GM12878 (cell line): ENCODE measurements at regions not wholly inside any gene's neighbourhood (a gene's known extent, or its start where the extent isn't known, plus 50 kb on each side); places are given as distances from the start of the nearest gene placed in this dataset.
"Not testable (repeated sequence)": the region's sequence is repeated elsewhere in the genome, so short reads cannot be mapped to it uniquely, and the experiment has no call there.

Experiments used
- ATAC-seq: fragments of 200-7000 bp; cut with Tn5 transposase; 3 replicates; pipeline ENCODE4 v1.9.1; 2020; ENCODE audit warnings: mild to moderate bottlenecking, moderate library complexity
- BruUV-seq: library from RNA; stranded (reverse); fragments of 400-500 nt; replicated peaks from 2 replicates; lab custom pipeline; 2021; lab: Mats Ljungman, UMichigan
- CTCF ChIA-PET: fragments of 300-600 bp; sonication (Branson Sonifier 250); formaldehyde crosslinking; extraction: SDS; loops from one replicate; lab custom pipeline; 2021; ENCODE audit warnings: inconsistent platforms; lab: Yijun Ruan, JAX
- POLR2A ChIA-PET: fragments of 350-600 bp; formaldehyde crosslinking; extraction: SDS; loops from one replicate; lab custom pipeline; 2021; ENCODE audit warnings: inconsistent platforms; lab: Charles Lee
- RAD21 ChIA-PET: fragments of 300-600 bp; sonication (Branson Sonifier 250); formaldehyde crosslinking; loops from one replicate; lab custom pipeline; 2023; ENCODE audit warnings: antibody characterized with exemption; ENCODE audit not compliant: unreplicated experiment; lab: Charles Lee
- SMC1A ChIA-PET: fragments of 300-600 bp; sonication (Branson Sonifier 250); formaldehyde crosslinking; loops from one replicate; lab custom pipeline; 2023; ENCODE audit not compliant: unreplicated experiment, uncharacterized antibody; lab: Charles Lee
- DNase-seq: peaks from one replicate; pipeline ENCODE4 v3.0.0-alpha.2; 2011; ENCODE audit warnings: low read depth, low spot score
- FAIRE-seq: peaks from 3 replicates; lab custom pipeline; 2011; peaks lifted over from hg19 to GRCh38; lab: Jason Lieb, UNC
- H2AFZ ChIP-seq: 2 replicates; pipeline ENCODE4 v1.6.0; 2011; ENCODE audit warnings: low read depth, low read length, control low read depth; ENCODE audit not compliant: control insufficient read depth
- H3K27ac ChIP-seq: 2 replicates; pipeline ENCODE4 v1.5.1; 2011; ENCODE audit warnings: control low read depth; ENCODE audit not compliant: control insufficient read depth, insufficient read depth
- H3K27me3 ChIP-seq, 2 experiments: replicated peaks in 1 of 2; 2 replicates each; pipeline versions ENCODE4 v1.6.0 to v1.6.1; 2011; ENCODE audit warnings: low read length in 1 of 2; ENCODE audit not compliant: control insufficient read depth in 2 of 2, insufficient read depth in 2 of 2
- H3K36me3 ChIP-seq, 2 experiments: 2 replicates each; pipeline ENCODE4 v1.5.1; 2011; ENCODE audit warnings: low read length in 1 of 2; ENCODE audit not compliant: control insufficient read depth in 2 of 2, insufficient read depth in 2 of 2
- H3K4me1 ChIP-seq: 2 replicates; pipeline ENCODE4 v1.6.1; 2011; ENCODE audit warnings: mild to moderate bottlenecking, low read length, moderate library complexity, mixed read lengths; ENCODE audit not compliant: control insufficient read depth, insufficient read depth
- H3K4me2 ChIP-seq: 2 replicates; pipeline ENCODE4 v1.6.0; 2011; ENCODE audit warnings: control low read depth; ENCODE audit not compliant: control insufficient read depth, insufficient read depth
- H3K4me3 ChIP-seq: fragments of 200-600 bp; sonication (generic); 2 replicates; pipeline ENCODE4 v1.5.1; 2016
- H3K79me2 ChIP-seq: 2 replicates; pipeline ENCODE4 v1.6.0; 2011; ENCODE audit warnings: low read length; ENCODE audit not compliant: control insufficient read depth, insufficient read depth
- H3K9ac ChIP-seq: 2 replicates; pipeline ENCODE4 v1.8.0; 2011; ENCODE audit warnings: low read length, control low read depth, mixed read lengths; ENCODE audit not compliant: control insufficient read depth, insufficient read depth
- H3K9me3 ChIP-seq: replicated peaks from 3 replicates; pipeline ENCODE4 v1.5.1; 2011; ENCODE audit warnings: mild to moderate bottlenecking, low read length; ENCODE audit not compliant: control insufficient read depth, insufficient read depth
- H4K20me1 ChIP-seq: 2 replicates; pipeline ENCODE4 v1.6.0; 2011; ENCODE audit not compliant: control insufficient read depth, insufficient read depth
- WGBS: methylation state at CpG from one replicate; pipeline ENCODE4 v1.1.6; 2016; ENCODE audit warnings: low lambda C conversion rate; ENCODE audit not compliant: insufficient replicate concordance, insufficient coverage; ENCODE audit errors: missing lambda C conversion rate; 5-methylcytosine and 5-hydroxymethylcytosine counted together
- in situ Hi-C: fragments of 300-500 bp; cut with MboI; formaldehyde crosslinking; loops from 9 replicates; pipeline ENCODE4 v1.14.3; 2018; ENCODE audit warnings: mixed read lengths
- intact Hi-C: fragments of 100-400 bp; cut with micrococcal nuclease; formaldehyde crosslinking; loops from one replicate; pipeline ENCODE4 v1.14.2; 2022; ENCODE audit not compliant: unreplicated experiment

GRCh38 chr16:16448423-16448822, 69.5 kb downstream of the NPIPA7 start:
- H3K27me3 ChIP-seq, H3K9ac ChIP-seq, intact Hi-C loops, SMC1A ChIA-PET, H3K4me3 ChIP-seq, CTCF ChIA-PET, ATAC-seq, POLR2A ChIA-PET, DNase-seq, H3K79me2 ChIP-seq, in situ Hi-C loops, FAIRE-seq, H3K4me1 ChIP-seq, H3K9me3 ChIP-seq, H4K20me1 ChIP-seq, H3K27ac ChIP-seq, H3K4me2 ChIP-seq, BruUV-seq, H2AFZ ChIP-seq, H3K36me3 ChIP-seq, RAD21 ChIA-PET: not testable (repeated sequence)
- no CpG with 5 or more reads among the region's 6 CpGs for WGBS

GRCh38 chr16:16449712-16450237, 70.8 kb downstream of the NPIPA7 start:
- H3K9ac ChIP-seq, DNase-seq, RAD21 ChIA-PET, H2AFZ ChIP-seq, H3K36me3 ChIP-seq, FAIRE-seq, H3K9me3 ChIP-seq, H3K27ac ChIP-seq, ATAC-seq, H3K27me3 ChIP-seq, H3K4me1 ChIP-seq, BruUV-seq, H3K4me2 ChIP-seq, CTCF ChIA-PET, H3K79me2 ChIP-seq, POLR2A ChIA-PET, in situ Hi-C loops, H3K4me3 ChIP-seq, SMC1A ChIA-PET, H4K20me1 ChIP-seq, intact Hi-C loops: not testable (repeated sequence)
- 8% methylated on average over 2 of the region's 4 CpGs for WGBS

GRCh38 chr16:16451721-16452410, 72.9 kb downstream of the NPIPA7 start:
- H4K20me1 ChIP-seq, in situ Hi-C loops, H3K4me3 ChIP-seq, H3K4me1 ChIP-seq, intact Hi-C loops, H3K9ac ChIP-seq, H3K27me3 ChIP-seq, H3K36me3 ChIP-seq, RAD21 ChIA-PET, H3K79me2 ChIP-seq, H2AFZ ChIP-seq, SMC1A ChIA-PET, ATAC-seq, H3K27ac ChIP-seq, H3K4me2 ChIP-seq, CTCF ChIA-PET, POLR2A ChIA-PET, H3K9me3 ChIP-seq, DNase-seq, BruUV-seq, FAIRE-seq: not testable (repeated sequence)
- no CpG with 5 or more reads among the region's 10 CpGs for WGBS

GRCh38 chr16:16458579-16458978, 79.6 kb downstream of the NPIPA7 start:
- RAD21 ChIA-PET, POLR2A ChIA-PET, in situ Hi-C loops, H3K4me2 ChIP-seq, H3K4me3 ChIP-seq, H4K20me1 ChIP-seq, H2AFZ ChIP-seq, H3K4me1 ChIP-seq, DNase-seq, H3K9me3 ChIP-seq, H3K36me3 ChIP-seq, BruUV-seq, H3K27me3 ChIP-seq, H3K27ac ChIP-seq, H3K79me2 ChIP-seq, ATAC-seq, intact Hi-C loops, FAIRE-seq, CTCF ChIA-PET, H3K9ac ChIP-seq, SMC1A ChIA-PET: not testable (repeated sequence)
- no CpG with 5 or more reads among the region's 5 CpGs for WGBS
